ENCODE measurements at regions not wholly inside any gene's neighbourhood (a gene's known extent, or its start where the extent isn't known, plus 50 kb on each side); places are given as distances from the start of the nearest gene placed in this dataset.

- Histone ChIP-seq H2AFZ (no peak overlapping the region), H3K4me3 (no peak overlapping the region), H3K79me2 (replicated peaks; ENCODE audit: insufficient read depth) (no peaks in the 10 kb centered on the region), H3K9me2 (ENCODE audit: insufficient read depth) (no peaks in the 10 kb centered on the region), H3K27me3 (ENCODE audit: insufficient read depth) (no peaks in the 10 kb centered on the region), H3K36me3 (ENCODE audit: insufficient read depth) (no peaks in the 10 kb centered on the region), H4K20me1 (replicated peaks; ENCODE audit: insufficient read depth) (no peaks in the 10 kb centered on the region), H3K4me1 (ENCODE audit: insufficient read depth) (no peaks in the 10 kb centered on the region), H3F3A (replicated peaks; ENCODE audit: low read depth) (no peaks in the 10 kb centered on the region), H3K27ac (ENCODE audit: low read depth) (no peak overlapping the region), H3K4me2 (no peak overlapping the region)
- no peak overlapping the region for H3K27ac Mint-ChIP-seq
- no peaks in the 10 kb centered on the region for H3K4me1 Mint-ChIP-seq
- peaks cover 100% of the 10 kb centered on the region for H3K9me3 Mint-ChIP-seq
- H3K4me3 Mint-ChIP-seq: no peak overlapping the region
- H3K36me3 Mint-ChIP-seq (ENCODE audit: low read depth): peaks cover 22% of the 10 kb centered on the region; the same call in 2 of the 3 replicates
- H3K27me3 Mint-ChIP-seq (ENCODE audit: insufficient read depth, low read depth, poor library complexity): peaks cover 2% of the 10 kb centered on the region
- DNase-seq (ENCODE audit: low spot score) (no peak), ATAC-seq (no peak)
- TF ChIP-seq, protein P1, sequence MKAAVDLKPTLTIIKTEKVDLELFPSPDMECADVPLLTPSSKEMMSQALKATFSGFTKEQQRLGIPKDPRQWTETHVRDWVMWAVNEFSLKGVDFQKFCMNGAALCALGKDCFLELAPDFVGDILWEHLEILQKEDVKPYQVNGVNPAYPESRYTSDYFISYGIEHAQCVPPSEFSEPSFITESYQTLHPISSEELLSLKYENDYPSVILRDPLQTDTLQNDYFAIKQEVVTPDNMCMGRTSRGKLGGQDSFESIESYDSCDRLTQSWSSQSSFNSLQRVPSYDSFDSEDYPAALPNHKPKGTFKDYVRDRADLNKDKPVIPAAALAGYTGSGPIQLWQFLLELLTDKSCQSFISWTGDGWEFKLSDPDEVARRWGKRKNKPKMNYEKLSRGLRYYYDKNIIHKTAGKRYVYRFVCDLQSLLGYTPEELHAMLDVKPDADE (IDR thresholded peaks at IDR 0.05): no peak
- TF ChIP-seq CREB1 (CRISPR knock-in tag; IDR thresholded peaks at IDR 0.05; ENCODE audit: low read depth) (no peak), REST (IDR thresholded peaks at IDR 0.05; ENCODE audit: unreplicated experiment) (no peak), EZH2phosphoT487 (IDR thresholded peaks at IDR 0.05; ENCODE audit: unreplicated experiment) (no peak), NANOG (IDR thresholded peaks at IDR 0.05; ENCODE audit: borderline replicate concordance) (no peak), EZH2 (IDR thresholded peaks at IDR 0.05; ENCODE audit: low read depth, unreplicated experiment) (no peak), ZNF331 (CRISPR knock-in tag; IDR thresholded peaks at IDR 0.05; ENCODE audit: low read depth) (no peak), ZNF114 (CRISPR knock-in tag; IDR thresholded peaks at IDR 0.05) (no peak), CTCF (conservative IDR thresholded peaks at IDR 0.05; ENCODE audit: low read depth in 2 of 2) (no peak)
These were observed 505.2 kb downstream of the TBC1D22A start for GRCh38 chr22:47267513-47268282.

Measured in GM23338 (cell line).